OCI-LY3 (cell line): ENCODE measurements at regions not wholly inside any gene's neighbourhood (a gene's known extent, or its start where the extent isn't known, plus 50 kb on each side); places are given as distances from the start of the nearest gene placed in this dataset.

Source experiments
- CTCF ChIP-seq: fragments of 200-600, 300-600 bp; sonication (generic); IDR thresholded peaks from 2 replicates; pipeline ENCODE4 v1.5.1; 2014; ENCODE audit warnings: antibody characterized with exemption, low read length, low read depth
- EZH2phosphoT487 ChIP-seq: fragments of 200-600 bp; shearing (Covaris generic); IDR thresholded peaks from 2 replicates; pipeline ENCODE4 v1.6.1; 2018; ENCODE audit warnings: antibody characterized with exemption, mixed run types, low read depth

- TF ChIP-seq CTCF, result no peak
- no peak for TF ChIP-seq EZH2phosphoT487
Observed at GRCh38 chr11:109298865-109299264, 123.1 kb upstream of the C11orf87 start.
